HG03575 (cell line): ENCODE measurements at regions not wholly inside any gene's neighbourhood (a gene's known extent, or its start where the extent isn't known, plus 50 kb on each side); places are given as distances from the start of the nearest gene placed in this dataset.
A peak's percentile ranks its signal among the peaks of the same experiment; 100 is the strongest.

Experiments
- ATAC-seq: cut with Tn5 transposase; IDR thresholded peaks from one replicate; pipeline ENCODE4 v1.9.1; 2021; ENCODE audit not compliant: unreplicated experiment, insufficient number of reproducible peaks, low FRiP score; ENCODE audit errors: extremely low read depth

GRCh38 chr2:36087344-36087743 is 268.2 kb upstream of the CRIM1 start:
- no peak for ATAC-seq

- no peak for ATAC-seq
Observed at GRCh38 chr2:36079793-36080192, 275.8 kb upstream of the CRIM1 start.

- no peak for ATAC-seq
Observed at GRCh38 chr2:36074008-36074407, 281.6 kb upstream of the CRIM1 start.

- no peak for ATAC-seq
Observed at GRCh38 chr2:36071698-36072097, 283.9 kb upstream of the CRIM1 start.

GRCh38 chr2:36069074-36069473 is 286.5 kb upstream of the CRIM1 start:
- ATAC-seq: no peak

GRCh38 chr2:36068086-36068485 is 287.5 kb upstream of the CRIM1 start:
- ATAC-seq: no peak

GRCh38 chr2:36060133-36060532 is 295.4 kb upstream of the CRIM1 start:
- ATAC-seq: no peak

- ATAC-seq: peak; percentile 100
Observed at GRCh38 chr2:36059691-36060090, 295.9 kb upstream of the CRIM1 start.

- no peak for ATAC-seq
Observed at GRCh38 chr2:36058953-36059352, 296.6 kb upstream of the CRIM1 start.

GRCh38 chr2:36058076-36058475 is 297.5 kb upstream of the CRIM1 start:
- ATAC-seq: no peak

- ATAC-seq: no peak
Observed at GRCh38 chr2:36052819-36053218, 302.8 kb upstream of the CRIM1 start.

- ATAC-seq: no peak
Observed at GRCh38 chr2:36044411-36044810, 311.2 kb upstream of the CRIM1 start.

GRCh38 chr2:36035137-36035536 is 320.4 kb upstream of the CRIM1 start:
- ATAC-seq: no peak

- no peak for ATAC-seq
Observed at GRCh38 chr2:36032046-36032445, 323.5 kb upstream of the CRIM1 start.

GRCh38 chr2:36031471-36031870 is 324.1 kb upstream of the CRIM1 start:
- ATAC-seq: no peak

- ATAC-seq: no peak
Observed at GRCh38 chr2:36027616-36028015, 328.0 kb upstream of the CRIM1 start.

- ATAC-seq: no peak
Observed at GRCh38 chr2:36013064-36013463, 342.5 kb upstream of the CRIM1 start.

GRCh38 chr2:36006444-36006843 is 349.1 kb upstream of the CRIM1 start:
- ATAC-seq: no peak

- ATAC-seq: no peak
Observed at GRCh38 chr2:36002941-36003340, 352.6 kb upstream of the CRIM1 start.

- no peak for ATAC-seq
Observed at GRCh38 chr2:35997488-35997887, 358.1 kb upstream of the CRIM1 start.

- no peak for ATAC-seq
Observed at GRCh38 chr2:35989503-35989902, 366.1 kb upstream of the CRIM1 start.

GRCh38 chr2:35989040-35989439 is 366.5 kb upstream of the CRIM1 start:
- ATAC-seq: no peak
